GM19438 (cell line): ENCODE measurements at regions not wholly inside any gene's neighbourhood (a gene's known extent, or its start where the extent isn't known, plus 50 kb on each side); places are given as distances from the start of the nearest gene placed in this dataset.

Source experiments
- ATAC-seq: cut with Tn5 transposase; IDR thresholded peaks from one replicate; pipeline ENCODE4 v1.9.1; 2021; ENCODE audit warnings: low read depth; ENCODE audit not compliant: unreplicated experiment

- no peak for ATAC-seq
Measured at GRCh38 chr14:97730706-97731105, 933.5 kb downstream of the VRK1 start.

GRCh38 chr14:97731800-97732199, 934.6 kb downstream of the VRK1 start:
- no peak for ATAC-seq

GRCh38 chr14:97747316-97747715, 950.1 kb downstream of the VRK1 start:
- ATAC-seq: no peak

DNA sequence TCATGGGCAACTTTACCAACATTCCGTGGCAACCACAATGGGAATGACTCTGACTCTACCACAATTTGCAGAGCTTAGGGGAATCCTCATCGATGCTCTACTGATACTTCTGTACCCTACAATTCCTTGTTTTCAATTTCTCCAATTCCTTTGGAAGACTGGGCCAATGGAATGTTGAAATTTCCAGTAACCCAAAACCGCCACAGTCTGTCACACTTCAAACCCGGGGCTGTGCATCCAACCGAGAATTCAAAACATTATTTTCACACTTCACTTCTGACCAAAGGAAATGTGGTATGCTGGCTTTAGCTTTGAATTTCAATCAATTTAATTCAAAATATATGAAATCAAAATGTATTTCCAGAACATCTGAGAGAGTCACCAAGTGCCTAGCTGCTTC, 951.4 kb downstream of the VRK1 start:
- no peak for ATAC-seq

DNA sequence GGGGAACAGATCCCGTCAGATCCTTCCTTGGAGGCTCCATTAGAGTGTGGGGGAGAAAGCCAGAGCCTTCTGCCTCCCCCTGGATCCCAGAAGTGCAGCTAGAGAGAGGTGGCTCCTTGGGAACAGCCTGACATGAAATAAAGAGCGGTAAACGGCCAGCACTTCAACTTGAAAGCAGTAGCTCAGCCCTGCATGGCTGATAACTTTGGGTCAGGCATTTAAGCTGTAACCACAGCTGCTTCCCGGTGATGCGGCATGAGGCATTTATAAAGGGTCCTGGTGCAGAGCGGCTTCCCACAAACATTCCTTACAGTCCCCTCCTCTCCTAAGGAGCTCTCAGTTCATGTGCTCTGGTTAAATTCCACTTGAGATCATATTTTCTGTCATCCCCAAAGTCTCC, 960.3 kb downstream of the VRK1 start:
- ATAC-seq: no peak

DNA sequence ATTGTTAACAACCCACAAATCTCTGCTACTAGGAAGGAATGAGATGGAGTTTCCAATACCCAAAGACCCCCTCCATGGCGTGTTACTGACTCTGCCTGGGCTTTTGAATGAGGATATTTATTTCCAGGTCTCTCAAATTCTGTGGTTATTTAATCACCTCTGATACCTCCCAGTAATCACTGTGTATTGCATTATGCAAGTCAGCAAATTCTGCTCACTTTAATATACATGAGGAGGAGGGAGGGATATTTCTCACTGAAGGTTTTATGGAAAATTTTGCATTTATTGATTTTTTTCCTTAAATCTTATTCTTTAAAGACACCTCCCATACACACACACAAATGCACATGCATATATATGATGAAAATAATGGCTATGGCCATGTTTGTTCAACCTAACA, 962.9 kb downstream of the VRK1 start:
- ATAC-seq: no peak

DNA sequence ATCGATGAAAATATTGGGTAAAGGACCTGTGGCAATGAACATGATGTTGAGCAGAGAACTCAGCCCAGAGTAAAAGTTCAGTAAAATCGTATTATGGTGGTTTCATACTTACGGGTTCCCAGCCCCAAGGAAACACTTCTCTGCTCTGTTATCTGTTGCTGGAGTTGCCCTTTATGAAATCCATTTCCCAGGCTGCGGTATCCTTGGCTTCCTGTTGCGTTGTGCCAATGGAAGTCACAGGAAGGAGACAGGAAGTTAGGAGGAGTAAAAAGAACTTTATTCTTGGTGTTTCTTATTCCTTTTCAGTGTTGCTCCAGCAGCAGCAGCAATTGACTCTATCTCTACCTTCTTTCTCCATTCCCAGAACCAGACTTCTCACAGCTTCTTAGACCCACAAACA, 965.2 kb downstream of the VRK1 start:
- ATAC-seq: no peak

DNA sequence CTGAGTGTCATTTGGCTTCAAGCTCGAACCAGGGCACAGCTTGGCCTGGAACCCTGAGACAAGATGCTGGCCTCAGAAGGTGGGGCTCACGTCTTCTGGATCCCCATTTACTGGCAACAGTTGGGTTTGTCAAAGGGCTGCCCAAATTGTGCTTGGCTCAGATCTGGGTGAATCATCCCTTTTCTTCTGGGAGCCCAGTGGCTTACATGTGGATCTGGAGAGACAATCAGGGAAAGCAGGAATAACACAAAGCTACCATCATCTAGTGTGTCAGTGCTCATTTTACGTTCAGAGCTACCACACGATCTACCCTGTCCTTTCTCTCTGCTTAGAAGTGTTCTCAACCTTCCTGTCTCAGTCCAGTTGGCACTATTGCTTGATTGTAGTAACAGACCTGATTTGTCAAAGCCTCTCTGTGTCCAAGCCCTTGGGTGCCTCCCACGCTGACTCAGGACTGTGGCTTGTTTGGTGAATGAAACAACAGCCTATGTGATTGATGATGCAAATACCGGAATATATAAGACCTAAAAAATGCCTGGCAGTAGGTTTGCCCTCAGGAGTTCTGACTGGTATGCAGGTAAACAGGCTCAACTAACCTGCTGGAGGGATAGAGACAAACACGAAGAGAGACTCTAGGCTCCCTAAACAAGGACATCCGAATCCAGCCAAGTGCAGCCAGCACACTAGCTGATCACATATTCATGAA, 974.3 kb downstream of the VRK1 start:
- ATAC-seq: no peak

DNA sequence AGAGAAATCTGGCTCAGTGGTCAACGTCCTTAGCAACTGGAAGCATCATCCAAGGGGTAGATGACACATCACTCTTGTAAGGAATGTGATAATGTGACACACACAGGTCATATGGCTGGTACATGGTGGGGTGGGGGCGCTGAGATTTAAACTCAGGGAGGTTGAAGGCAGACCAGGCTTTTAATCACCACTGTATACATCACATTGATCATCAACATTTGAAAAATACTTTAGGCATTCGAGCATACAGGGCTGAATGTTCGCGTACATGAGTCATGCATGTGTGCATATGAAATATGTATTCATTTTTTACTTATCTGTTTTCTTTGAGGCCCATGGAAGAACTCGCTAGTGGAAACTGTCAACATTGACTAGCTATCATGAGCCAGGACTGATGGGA, 976.4 kb downstream of the VRK1 start:
- no peak for ATAC-seq

- no peak for ATAC-seq
Measured at GRCh38 chr14:97776890-97777558, 979.8 kb downstream of the VRK1 start.

- ATAC-seq: no peak
Measured at GRCh38 chr14:97777622-97778355, 980.6 kb downstream of the VRK1 start.

GRCh38 chr14:97779140-97779539, 982.0 kb downstream of the VRK1 start:
- ATAC-seq: no peak

GRCh38 chr14:97780804-97781203, 983.6 kb downstream of the VRK1 start:
- ATAC-seq: no peak

DNA sequence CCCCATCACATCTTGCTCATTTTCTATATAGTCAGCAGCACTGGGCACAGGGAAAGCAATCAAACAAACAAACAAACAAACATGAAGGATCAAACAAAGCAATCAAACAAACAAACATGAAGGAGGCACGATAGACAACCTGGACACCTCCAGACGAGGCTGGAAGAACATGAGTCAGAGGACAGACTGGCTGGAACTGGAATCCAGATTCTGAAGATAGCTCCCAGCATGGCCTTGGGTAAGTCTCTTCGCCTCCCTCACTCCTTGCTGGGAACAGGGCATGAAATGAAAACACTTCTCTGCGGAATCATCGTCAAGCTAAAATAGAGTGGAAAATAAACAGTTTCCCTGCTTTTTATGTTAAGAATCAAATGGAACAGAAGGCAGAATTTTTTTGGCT, 984.8 kb downstream of the VRK1 start:
- no peak for ATAC-seq

DNA sequence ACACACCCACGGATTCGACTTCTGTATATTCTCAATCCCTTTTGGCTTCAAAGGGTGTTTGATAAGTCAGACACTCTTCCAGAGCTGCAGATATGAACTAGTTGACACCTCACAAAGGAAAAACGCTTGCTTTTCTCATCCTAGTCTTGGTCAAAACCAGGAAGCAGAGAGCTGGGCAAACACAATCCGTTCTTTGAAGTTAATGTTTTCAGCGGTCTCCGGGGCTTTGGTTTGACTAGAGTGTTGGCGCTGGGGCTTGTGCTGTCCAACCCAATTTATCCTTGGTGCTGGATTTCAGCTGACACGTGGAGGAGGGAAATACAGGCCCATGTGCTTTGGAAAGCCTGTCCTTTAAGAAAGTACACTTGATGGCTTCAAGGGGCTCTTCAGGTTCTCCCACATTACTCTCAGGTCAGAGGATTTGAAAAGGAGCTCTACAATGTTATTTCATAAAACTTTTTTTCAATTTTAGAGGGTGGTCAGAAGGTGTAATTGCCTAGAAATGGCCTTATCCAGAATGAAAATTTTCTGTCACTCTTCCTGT, 985.8 kb downstream of the VRK1 start:
- no peak for ATAC-seq

- no peak for ATAC-seq
Measured at GRCh38 chr14:97785495-97785894, 988.3 kb downstream of the VRK1 start.

DNA sequence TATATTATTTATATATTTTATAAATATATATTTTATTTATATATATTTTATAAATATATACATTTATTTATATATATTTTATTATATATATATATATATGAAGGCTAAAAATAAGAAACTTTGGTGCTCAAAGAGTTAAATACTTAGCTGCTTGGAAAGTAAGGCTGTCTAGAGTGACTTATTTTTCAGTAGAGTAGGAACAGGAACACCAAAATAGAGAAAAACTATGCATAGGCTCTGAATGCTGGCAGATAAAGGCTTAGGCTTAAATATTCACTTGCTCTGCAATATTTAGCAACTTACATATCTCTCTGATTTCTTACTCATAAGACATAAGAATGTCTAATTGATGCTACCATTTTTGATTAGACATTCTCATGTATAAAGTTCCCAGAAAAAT, 991.2 kb downstream of the VRK1 start:
- ATAC-seq: no peak

DNA sequence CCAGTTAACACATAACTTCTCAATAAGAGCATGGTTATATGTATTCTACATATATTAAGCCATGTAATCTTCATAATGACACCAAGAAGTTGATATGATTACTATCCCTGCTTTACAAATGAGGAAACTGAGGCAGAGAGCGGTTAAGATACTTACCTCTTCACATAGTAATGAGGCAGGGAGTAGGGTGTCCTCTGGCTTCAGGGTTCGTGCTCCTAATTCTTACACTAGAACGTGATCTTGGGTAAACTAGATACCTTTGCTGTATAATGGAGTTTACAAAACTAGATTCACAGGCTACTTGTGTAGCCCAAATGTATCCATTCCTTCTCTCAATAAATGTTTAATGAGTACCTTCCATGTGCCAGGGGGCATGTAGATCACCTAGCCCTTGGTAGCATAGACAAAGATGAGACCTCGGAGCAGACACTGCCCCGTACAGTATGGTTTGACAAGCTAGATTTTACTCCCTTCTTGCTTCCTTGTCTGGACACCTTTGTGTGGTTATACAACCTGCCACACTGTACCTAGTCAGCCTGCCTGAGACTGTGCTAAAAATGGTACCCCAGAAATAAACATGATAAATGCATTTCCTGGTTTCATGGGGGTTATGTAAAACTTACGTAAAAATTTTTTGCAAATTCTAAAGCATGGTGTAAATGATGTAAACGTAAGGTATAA, 991.8 kb downstream of the VRK1 start:
- ATAC-seq: no peak

DNA sequence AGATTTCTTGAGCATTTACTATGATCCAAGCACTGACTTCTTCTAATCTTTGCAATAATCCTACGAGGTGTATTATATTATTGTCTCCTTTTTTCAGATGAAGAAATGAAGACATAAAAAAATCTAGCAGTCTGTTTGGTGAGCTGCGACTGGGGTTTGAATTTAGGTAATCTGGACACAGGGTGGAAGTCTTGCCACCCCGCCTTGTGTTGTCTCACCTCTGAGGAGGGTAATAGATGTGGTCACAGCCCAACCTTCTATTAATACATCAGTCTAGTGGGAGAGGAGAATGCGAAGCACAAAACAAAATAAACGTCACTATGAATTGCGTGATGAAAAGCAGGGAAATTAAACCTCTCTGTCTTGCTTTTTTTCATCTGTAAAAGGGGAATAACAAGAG, 993.9 kb downstream of the VRK1 start:
- ATAC-seq: no peak

DNA sequence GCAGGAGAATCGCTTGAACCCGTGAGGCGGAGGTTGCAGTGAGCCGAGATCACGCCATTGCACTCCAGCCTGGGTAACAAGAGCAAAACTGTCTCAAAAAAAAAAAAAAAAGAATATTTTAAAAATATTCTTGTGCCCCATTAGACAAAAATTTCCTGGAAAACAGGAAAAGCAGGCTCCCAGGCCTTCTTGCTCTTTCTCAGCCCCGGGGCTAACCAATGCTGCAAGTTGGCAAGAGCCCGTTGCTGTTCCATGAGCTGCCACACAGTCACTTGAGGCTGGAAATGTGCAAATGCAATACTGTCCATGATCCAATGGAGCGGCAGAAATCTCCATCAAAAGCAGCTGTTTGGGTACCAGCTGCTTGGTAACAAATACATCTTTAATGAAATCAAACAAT, 994.7 kb downstream of the VRK1 start:
- no peak for ATAC-seq

GRCh38 chr14:97796511-97796910, 999.3 kb downstream of the VRK1 start:
- no peak for ATAC-seq
